Astrocyte of the cerebellum (primary cell): ENCODE measurements at regions not wholly inside any gene's neighbourhood (a gene's known extent, or its start where the extent isn't known, plus 50 kb on each side); places are given as distances from the start of the nearest gene placed in this dataset.

Experiments used
- DNase-seq: peaks from one replicate; pipeline ENCODE4 v3.0.0-alpha.2; 2011; ENCODE audit warnings: low read depth
- H3K4me3 ChIP-seq: 2 replicates; pipeline ENCODE4 v1.5.1; 2011; ENCODE audit warnings: mild to moderate bottlenecking, low read depth, low read length, moderate library complexity
- in situ Hi-C: cut with HindIII; loops from 2 replicates; pipeline ENCODE4 v1.10.0; 2017; ENCODE audit warnings: low sequenced_read_pairs
- TF ChIP-seq, protein P1 (sequence below): IDR thresholded peaks from 2 replicates; pipeline ENCODE4 v1.5.1; 2012; ENCODE audit warnings: low read length, low read depth, moderate library complexity, mild to moderate bottlenecking; ENCODE audit errors: missing control alignments

DNA sequence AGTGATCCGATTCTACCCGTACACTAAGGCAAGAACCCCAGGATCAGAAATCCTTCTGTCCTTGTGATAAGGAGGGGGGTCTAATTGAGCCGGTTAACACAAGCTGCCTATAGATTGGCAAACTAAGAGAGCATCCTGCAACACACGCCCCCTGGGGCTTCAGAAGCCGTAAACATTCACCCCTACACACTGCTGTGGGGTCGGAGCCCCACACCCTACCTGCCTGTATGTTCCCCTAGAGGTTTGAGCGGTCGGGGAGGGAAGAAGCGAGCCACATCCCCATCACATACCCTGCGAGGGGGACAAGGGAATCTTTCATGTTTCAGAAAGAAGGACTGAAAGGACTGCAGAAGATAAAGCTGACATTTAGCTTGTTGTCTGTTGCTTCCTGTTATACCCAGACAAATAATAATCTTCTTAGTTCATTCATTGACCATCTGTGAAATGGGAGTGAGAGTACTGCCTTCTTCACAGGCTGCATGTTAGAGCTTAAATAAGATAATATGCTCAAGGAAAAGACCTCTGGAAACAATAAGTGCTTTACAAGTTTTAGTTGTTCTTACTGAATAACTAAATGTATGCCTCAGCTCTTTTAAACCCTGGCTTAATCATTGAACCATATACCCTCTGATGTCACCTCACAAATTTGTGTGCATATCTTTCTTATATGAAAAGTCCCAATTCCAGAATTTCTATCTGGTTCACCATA, 74.2 kb upstream of the RNF217 start:
- TF ChIP-seq, protein P1, sequence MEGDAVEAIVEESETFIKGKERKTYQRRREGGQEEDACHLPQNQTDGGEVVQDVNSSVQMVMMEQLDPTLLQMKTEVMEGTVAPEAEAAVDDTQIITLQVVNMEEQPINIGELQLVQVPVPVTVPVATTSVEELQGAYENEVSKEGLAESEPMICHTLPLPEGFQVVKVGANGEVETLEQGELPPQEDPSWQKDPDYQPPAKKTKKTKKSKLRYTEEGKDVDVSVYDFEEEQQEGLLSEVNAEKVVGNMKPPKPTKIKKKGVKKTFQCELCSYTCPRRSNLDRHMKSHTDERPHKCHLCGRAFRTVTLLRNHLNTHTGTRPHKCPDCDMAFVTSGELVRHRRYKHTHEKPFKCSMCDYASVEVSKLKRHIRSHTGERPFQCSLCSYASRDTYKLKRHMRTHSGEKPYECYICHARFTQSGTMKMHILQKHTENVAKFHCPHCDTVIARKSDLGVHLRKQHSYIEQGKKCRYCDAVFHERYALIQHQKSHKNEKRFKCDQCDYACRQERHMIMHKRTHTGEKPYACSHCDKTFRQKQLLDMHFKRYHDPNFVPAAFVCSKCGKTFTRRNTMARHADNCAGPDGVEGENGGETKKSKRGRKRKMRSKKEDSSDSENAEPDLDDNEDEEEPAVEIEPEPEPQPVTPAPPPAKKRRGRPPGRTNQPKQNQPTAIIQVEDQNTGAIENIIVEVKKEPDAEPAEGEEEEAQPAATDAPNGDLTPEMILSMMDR: no peak
- no peak for DNase-seq
- in situ Hi-C loops: loop anchor here (5.0 to 25.0 kb wide), 2 partner anchors 44 to 399 kb away; no protein-coding TSS in a partner anchor
- no peak overlapping the region for H3K4me3 ChIP-seq

DNA sequence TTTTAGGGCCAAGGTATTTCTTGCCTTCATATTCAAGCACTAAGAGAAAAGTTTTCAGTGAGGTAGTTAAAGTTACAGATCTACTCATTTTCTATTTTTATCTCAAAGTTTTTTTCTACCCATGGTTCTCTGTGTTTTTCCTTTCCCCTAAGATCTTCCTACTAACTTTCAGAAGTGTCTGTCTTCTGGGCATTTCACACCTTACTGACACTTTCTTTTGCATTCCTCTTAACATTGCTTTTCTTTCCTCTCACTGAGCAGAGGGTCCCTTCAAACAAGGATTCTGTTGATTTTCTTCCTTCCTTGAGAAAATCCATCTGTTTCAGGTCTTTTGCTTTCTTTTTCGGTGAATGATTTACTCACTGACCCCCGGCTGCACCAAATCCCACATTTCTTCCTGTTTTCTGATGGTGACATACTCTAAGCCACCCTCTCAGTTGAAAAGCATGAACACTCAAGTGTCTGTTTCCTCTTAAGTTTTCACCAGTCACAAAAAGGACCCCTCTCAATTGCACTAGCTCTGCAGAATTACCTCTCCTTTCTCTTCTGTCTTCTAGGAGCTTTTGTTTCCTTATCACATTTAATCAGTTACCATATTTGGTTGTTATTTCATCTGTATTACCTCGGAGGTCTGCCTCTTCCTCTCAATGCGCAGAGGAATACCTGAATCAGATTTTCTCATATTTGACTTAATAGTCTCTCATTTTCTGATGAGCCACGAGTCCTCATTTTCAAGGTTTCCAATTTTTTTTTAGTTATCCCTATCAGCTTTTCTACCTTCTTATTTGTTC, 73.5 kb upstream of the RNF217 start:
- DNase-seq: no peak
- in situ Hi-C loops: loop anchor here (5.0 to 25.0 kb wide), 2 partner anchors 44 to 399 kb away; no protein-coding TSS in a partner anchor
- TF ChIP-seq, protein P1: no peak
- no peak overlapping the region for H3K4me3 ChIP-seq

DNA sequence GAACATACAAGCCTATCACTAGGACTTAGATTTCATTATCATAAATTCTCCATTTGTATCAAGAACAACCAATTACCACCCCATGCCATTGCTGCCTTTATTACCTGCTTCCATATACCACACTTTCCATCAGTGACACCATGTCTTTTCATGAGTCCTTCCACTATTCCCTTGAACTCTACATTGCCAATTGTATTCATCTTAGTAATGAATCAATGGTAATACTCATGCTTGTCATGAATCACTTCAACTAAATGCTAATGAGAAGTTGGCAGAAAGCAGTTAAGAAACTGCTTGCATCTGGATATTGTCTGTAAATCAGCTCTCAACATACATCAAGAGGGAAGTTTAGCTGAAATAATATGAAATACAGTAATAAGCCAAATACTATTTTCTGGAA, 61.2 kb upstream of the RNF217 start:
- in situ Hi-C loops: no loop called here
- no peak for DNase-seq
- TF ChIP-seq, protein P1: no peak
- no peak overlapping the region for H3K4me3 ChIP-seq

DNA sequence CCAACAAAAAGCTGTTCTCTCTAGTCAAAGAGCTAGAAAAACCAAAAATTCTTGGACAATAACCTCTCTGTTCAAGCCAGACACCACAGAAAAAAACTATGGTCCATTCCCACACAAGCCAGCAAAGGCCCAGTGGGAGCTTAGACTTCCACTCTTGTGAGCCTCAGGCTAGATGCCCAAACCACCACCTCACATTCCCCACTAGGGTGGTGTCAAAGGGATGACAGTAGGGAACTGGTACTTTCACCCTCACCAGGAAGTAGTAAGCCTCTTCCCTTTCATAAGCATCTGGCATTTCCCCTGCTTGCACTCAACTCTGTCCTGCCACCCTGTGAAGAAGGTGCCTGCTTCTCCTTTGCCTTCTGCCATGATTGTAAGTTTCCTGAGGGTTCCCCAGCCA, 58.4 kb upstream of the RNF217 start:
- DNase-seq: no peak
- in situ Hi-C loops: no loop called here
- TF ChIP-seq, protein P1: no peak

DNA sequence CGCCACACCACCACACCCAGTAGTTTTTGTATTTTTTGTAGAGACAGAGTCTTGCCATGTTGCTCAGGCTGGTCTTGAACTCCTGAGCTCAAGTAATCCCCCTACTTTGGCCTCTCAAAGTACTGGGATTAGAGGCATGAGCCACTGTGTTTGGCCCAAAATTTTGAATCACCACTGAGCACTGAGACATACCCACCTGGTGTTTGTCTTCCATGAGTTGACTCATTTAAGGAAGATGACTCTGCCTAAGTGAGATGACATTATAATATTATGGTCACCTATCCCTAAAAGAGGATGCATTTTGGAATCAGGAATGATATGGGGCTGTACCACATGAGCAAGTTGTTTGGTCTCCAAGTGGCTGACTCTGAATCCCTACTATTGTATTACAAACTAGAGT, 54.6 kb upstream of the RNF217 start:
- TF ChIP-seq, protein P1: no peak
- no peak overlapping the region for H3K4me3 ChIP-seq
- DNase-seq: no peak
- in situ Hi-C loops: no loop called here

More for the DNA sequence above, 58.4 kb upstream of the RNF217 start:
- no peak overlapping the region for H3K4me3 ChIP-seq
